ENCODE measurements at regions not wholly inside any gene's neighbourhood (a gene's known extent, or its start where the extent isn't known, plus 50 kb on each side); places are given as distances from the start of the nearest gene placed in this dataset.

DNA sequence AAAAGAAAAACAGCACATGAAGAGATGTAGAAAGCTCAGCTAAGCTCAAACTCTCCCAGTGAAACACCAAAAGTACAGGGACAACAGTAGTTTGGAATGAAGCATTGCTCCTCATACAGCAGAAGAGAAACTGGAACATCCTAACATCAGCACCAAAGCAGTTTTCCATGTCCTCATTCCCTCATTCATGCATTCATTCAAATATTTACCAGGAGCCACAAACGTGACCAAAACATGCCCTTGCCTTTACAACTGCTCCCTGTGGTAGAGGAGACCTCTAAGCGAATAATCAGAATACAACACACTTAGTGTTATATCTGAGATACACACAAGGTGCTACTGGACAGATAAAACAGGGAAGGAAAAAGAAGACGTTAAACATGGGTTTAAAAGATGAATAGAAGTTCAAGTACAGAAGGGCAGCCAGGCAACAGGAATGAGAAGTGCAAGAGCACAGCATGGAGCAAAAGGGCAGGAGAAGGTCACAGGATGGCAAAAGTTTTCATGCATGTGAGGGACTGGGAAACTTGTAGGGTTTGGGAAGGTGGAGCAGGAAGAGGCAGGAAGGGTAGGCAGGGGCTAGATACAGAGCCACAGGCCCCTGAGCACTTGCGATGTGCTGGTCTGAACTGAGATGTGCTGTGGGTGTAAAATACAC lies 58.5 kb upstream of the LMCD1 start:
- Mint-ChIP-seq H3K4me1 (no peaks in the 10 kb centered on the region), H3K27ac (no peak overlapping the region), H3K4me3 (no peak overlapping the region), H3K27me3 (peaks cover 24% of the 10 kb centered on the region), H3K36me3 (ENCODE audit: low read depth) (no peaks in the 10 kb centered on the region)
- ATAC-seq (no peak), DNase-seq (no peak)
- H3K9me3 ChIP-seq (ENCODE audit: control insufficient read depth, low read length, poor library complexity, severe bottlenecking): no peaks in the 10 kb centered on the region

- Mint-ChIP-seq H3K4me1 (no peaks in the 10 kb centered on the region), H3K27me3 (peaks cover 30% of the 10 kb centered on the region), H3K27ac (no peak overlapping the region), H3K36me3 (ENCODE audit: low read depth) (no peaks in the 10 kb centered on the region), H3K4me3 (no peak overlapping the region)
- ATAC-seq: no peak
- no peak for DNase-seq
- no peaks in the 10 kb centered on the region for H3K9me3 ChIP-seq (ENCODE audit: control insufficient read depth, low read length, poor library complexity, severe bottlenecking)
Measured at GRCh38 chr3:8443829-8444791, 57.5 kb upstream of the LMCD1 start.

DNA sequence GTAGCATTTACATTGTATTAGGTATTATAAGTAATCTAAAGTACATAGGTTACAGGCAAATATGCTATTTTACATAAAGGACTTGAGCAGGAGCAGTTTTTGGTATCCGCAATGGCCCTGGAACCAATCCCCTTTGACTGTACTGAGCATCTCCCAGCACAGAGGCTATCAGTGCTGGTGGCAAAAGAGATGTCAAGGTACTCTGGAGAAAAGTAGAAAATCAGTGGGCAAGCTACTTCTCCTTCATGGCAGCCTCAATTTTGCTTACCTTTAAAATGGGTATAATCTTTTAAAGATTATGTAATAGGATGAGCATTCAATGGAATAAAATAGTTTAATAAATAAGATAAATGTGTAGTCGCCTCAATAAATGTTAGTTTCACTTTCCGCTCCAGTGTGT lies 56.7 kb upstream of the LMCD1 start:
- Mint-ChIP-seq H3K4me3 (no peak overlapping the region), H3K27ac (no peak overlapping the region), H3K36me3 (ENCODE audit: low read depth) (no peaks in the 10 kb centered on the region), H3K27me3 (peaks cover 34% of the 10 kb centered on the region), H3K4me1 (no peaks in the 10 kb centered on the region)
- no peak for ATAC-seq
- H3K9me3 ChIP-seq (ENCODE audit: control insufficient read depth, low read length, poor library complexity, severe bottlenecking): no peaks in the 10 kb centered on the region
- no peak for DNase-seq

DNA sequence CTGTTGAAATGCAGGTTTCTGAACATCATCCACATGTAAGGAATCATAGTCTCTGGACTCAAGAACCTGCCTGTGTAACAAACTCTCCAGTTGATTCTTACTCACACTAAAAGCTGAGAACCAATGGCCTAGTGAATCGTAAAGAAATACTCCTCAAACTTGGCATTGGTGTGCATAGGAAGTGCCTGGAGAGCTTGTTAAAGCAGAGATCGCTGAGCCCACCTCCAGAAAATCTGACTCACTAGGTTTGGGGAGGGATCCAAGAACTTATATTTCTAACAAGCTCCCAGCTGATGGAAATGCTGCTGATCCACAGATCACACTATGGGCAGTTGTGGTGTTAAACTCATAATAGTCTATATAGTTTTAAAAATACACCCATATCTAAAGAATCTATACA lies 55.8 kb upstream of the LMCD1 start:
- no peak for ATAC-seq
- no peaks in the 10 kb centered on the region for H3K36me3 Mint-ChIP-seq (ENCODE audit: low read depth)
- no peaks in the 10 kb centered on the region for H3K4me1 Mint-ChIP-seq
- H3K4me3 Mint-ChIP-seq: no peak overlapping the region
- no peaks in the 10 kb centered on the region for H3K9me3 ChIP-seq (ENCODE audit: control insufficient read depth, low read length, poor library complexity, severe bottlenecking)
- no peak overlapping the region for H3K27ac Mint-ChIP-seq
- H3K27me3 Mint-ChIP-seq: peaks cover 34% of the 10 kb centered on the region
- DNase-seq: no peak

GRCh38 chr3:8446845-8447244 lies 54.8 kb upstream of the LMCD1 start:
- DNase-seq: no peak
- ATAC-seq: no peak
- H3K4me3 Mint-ChIP-seq: no peak overlapping the region
- peaks cover 41% of the 10 kb centered on the region for H3K27me3 Mint-ChIP-seq
- H3K27ac Mint-ChIP-seq: no peak overlapping the region
- no peaks in the 10 kb centered on the region for H3K4me1 Mint-ChIP-seq
- no peaks in the 10 kb centered on the region for H3K36me3 Mint-ChIP-seq (ENCODE audit: low read depth)
- no peaks in the 10 kb centered on the region for H3K9me3 ChIP-seq (ENCODE audit: control insufficient read depth, low read length, poor library complexity, severe bottlenecking)

GRCh38 chr3:8450618-8451017 lies 51.0 kb upstream of the LMCD1 start:
- no peak overlapping the region for H3K4me3 Mint-ChIP-seq
- no peaks in the 10 kb centered on the region for H3K4me1 Mint-ChIP-seq
- peaks cover 35% of the 10 kb centered on the region for H3K27me3 Mint-ChIP-seq
- H3K36me3 Mint-ChIP-seq (ENCODE audit: low read depth): no peaks in the 10 kb centered on the region
- ATAC-seq: no peak
- DNase-seq: no peak
- H3K9me3 ChIP-seq (ENCODE audit: control insufficient read depth, low read length, poor library complexity, severe bottlenecking): no peaks in the 10 kb centered on the region
- H3K27ac Mint-ChIP-seq: no peak overlapping the region

DNA sequence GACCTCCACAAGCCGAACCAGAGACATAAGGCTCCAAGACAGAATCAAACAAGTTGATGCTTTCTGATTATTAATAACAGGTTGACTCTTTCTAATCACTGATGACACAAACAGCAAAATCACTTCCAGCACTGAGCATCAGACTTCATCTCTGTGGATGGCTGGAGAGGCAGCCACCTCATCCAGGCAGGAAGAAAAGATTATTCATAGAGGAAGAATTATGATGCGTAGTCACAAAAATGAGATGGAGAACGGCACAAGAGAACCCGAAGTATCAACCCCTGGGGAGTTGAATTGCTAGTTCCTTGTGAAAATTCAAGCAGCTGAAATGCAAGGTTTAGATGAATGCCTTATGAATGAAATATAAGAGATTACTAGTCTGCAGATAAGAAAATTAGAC lies 49.9 kb upstream of the LMCD1 start:
- ATAC-seq (no peak), DNase-seq (no peak)
- peaks cover 31% of the 10 kb centered on the region for H3K27me3 Mint-ChIP-seq
- no peaks in the 10 kb centered on the region for H3K9me3 ChIP-seq (ENCODE audit: control insufficient read depth, low read length, poor library complexity, severe bottlenecking)
- no peaks in the 10 kb centered on the region for H3K36me3 Mint-ChIP-seq (ENCODE audit: low read depth)
- no peak overlapping the region for H3K4me3 Mint-ChIP-seq
- no peak overlapping the region for H3K27ac Mint-ChIP-seq
- no peaks in the 10 kb centered on the region for H3K4me1 Mint-ChIP-seq
